DMS114 treated with DMSO at 0.1 percent for 48 hours (cell line): ENCODE measurements at regions not wholly inside any gene's neighbourhood (a gene's known extent, or its start where the extent isn't known, plus 50 kb on each side); places are given as distances from the start of the nearest gene placed in this dataset.
"Not testable (repeated sequence)": the region's sequence is repeated elsewhere in the genome, so short reads cannot be mapped to it uniquely, and the experiment has no call there.

ENCODE experiments used
- DNase-seq: peaks from one replicate; lab custom pipeline; 2025; ENCODE audit not compliant: unreplicated experiment; lab: John Stamatoyannopoulos, UW

GRCh38 chr18:70700496-70700895, 411.7 kb downstream of the SOCS6 start:
- DNase-seq: no peak

GRCh38 chr18:70698574-70698973, 409.7 kb downstream of the SOCS6 start:
- DNase-seq: no peak

- no peak for DNase-seq
These were observed 404.4 kb downstream of the SOCS6 start for GRCh38 chr18:70693246-70693645.

GRCh38 chr18:70689765-70690164, 400.9 kb downstream of the SOCS6 start:
- DNase-seq: not testable (repeated sequence)

GRCh38 chr18:70688286-70688685, 399.4 kb downstream of the SOCS6 start:
- DNase-seq: no peak

- no peak for DNase-seq
These were observed 396.0 kb downstream of the SOCS6 start for GRCh38 chr18:70684821-70685220.

GRCh38 chr18:70683263-70683662, 394.4 kb downstream of the SOCS6 start:
- DNase-seq: no peak

GRCh38 chr18:70674896-70675295, 386.1 kb downstream of the SOCS6 start:
- DNase-seq: no peak

GRCh38 chr18:70673831-70674230, 385.0 kb downstream of the SOCS6 start:
- no peak for DNase-seq

GRCh38 chr18:70672581-70672980, 383.7 kb downstream of the SOCS6 start:
- no peak for DNase-seq

- DNase-seq: no peak
These were observed 383.2 kb downstream of the SOCS6 start for GRCh38 chr18:70671889-70672565.

GRCh38 chr18:70666936-70667335, 378.1 kb downstream of the SOCS6 start:
- DNase-seq: no peak

- DNase-seq: no peak
These were observed 374.3 kb downstream of the SOCS6 start for GRCh38 chr18:70663141-70663540.

- DNase-seq: no peak
These were observed 373.7 kb downstream of the SOCS6 start for GRCh38 chr18:70662588-70662987.

- DNase-seq: no peak
These were observed 370.4 kb downstream of the SOCS6 start for GRCh38 chr18:70659036-70659925.

GRCh38 chr18:70653671-70654070, 364.8 kb downstream of the SOCS6 start:
- no peak for DNase-seq

- DNase-seq: no peak
These were observed 362.0 kb downstream of the SOCS6 start for GRCh38 chr18:70650878-70651277.

GRCh38 chr18:70649683-70650082, 360.8 kb downstream of the SOCS6 start:
- DNase-seq: no peak

GRCh38 chr18:70645971-70646370, 357.1 kb downstream of the SOCS6 start:
- DNase-seq: no peak

GRCh38 chr18:70643812-70644211, 355.0 kb downstream of the SOCS6 start:
- DNase-seq: no peak

GRCh38 chr18:70641156-70641775, 352.4 kb downstream of the SOCS6 start:
- no peak for DNase-seq

GRCh38 chr18:70640336-70640887, 351.6 kb downstream of the SOCS6 start:
- no peak for DNase-seq
